GM19025 (cell line): ENCODE measurements at regions not wholly inside any gene's neighbourhood (a gene's known extent, or its start where the extent isn't known, plus 50 kb on each side); places are given as distances from the start of the nearest gene placed in this dataset.

Experiments used
- ATAC-seq: cut with Tn5 transposase; IDR thresholded peaks from one replicate; pipeline ENCODE4 v1.9.1; 2021; ENCODE audit warnings: mild to moderate bottlenecking, low read depth, moderate library complexity; ENCODE audit not compliant: unreplicated experiment

GRCh38 chr20:52667358-52667757 lies 304.8 kb upstream of the TSHZ2 start:
- ATAC-seq = no peak

- ATAC-seq = no peak
Measured at GRCh38 chr20:52665441-52665840, 306.7 kb upstream of the TSHZ2 start.

GRCh38 chr20:52655395-52655794 lies 316.8 kb upstream of the TSHZ2 start:
- ATAC-seq = no peak

- no peak for ATAC-seq
Measured at GRCh38 chr20:52654567-52654966, 317.6 kb upstream of the TSHZ2 start.

- no peak for ATAC-seq
Measured at GRCh38 chr20:52652271-52652670, 319.9 kb upstream of the TSHZ2 start.

GRCh38 chr20:52649727-52650126 lies 322.4 kb upstream of the TSHZ2 start:
- ATAC-seq = no peak

GRCh38 chr20:52645822-52646221 lies 326.3 kb upstream of the TSHZ2 start:
- no peak for ATAC-seq

- no peak for ATAC-seq
Measured at GRCh38 chr20:52643034-52643433, 329.1 kb upstream of the TSHZ2 start.

- ATAC-seq = no peak
Measured at GRCh38 chr20:52637201-52637600, 335.0 kb upstream of the TSHZ2 start.

GRCh38 chr20:52631469-52631868 lies 340.7 kb upstream of the TSHZ2 start:
- ATAC-seq = no peak

GRCh38 chr20:52630138-52630537 lies 342.0 kb upstream of the TSHZ2 start:
- no peak for ATAC-seq

- no peak for ATAC-seq
Measured at GRCh38 chr20:52624281-52624680, 347.9 kb upstream of the TSHZ2 start.

GRCh38 chr20:52622081-52622480 lies 350.1 kb upstream of the TSHZ2 start:
- ATAC-seq = no peak

GRCh38 chr20:52621401-52621800 lies 350.8 kb upstream of the TSHZ2 start:
- no peak for ATAC-seq

GRCh38 chr20:52619671-52620070 lies 352.5 kb upstream of the TSHZ2 start:
- ATAC-seq = peak; percentile 9

- peak; percentile 58 for ATAC-seq
Measured at GRCh38 chr20:52619101-52619500, 353.1 kb upstream of the TSHZ2 start.

- ATAC-seq = no peak
Measured at GRCh38 chr20:52616629-52617028, 355.5 kb upstream of the TSHZ2 start.

GRCh38 chr20:52614051-52614863 lies 357.9 kb upstream of the TSHZ2 start:
- ATAC-seq = no peak

- ATAC-seq = no peak
Measured at GRCh38 chr20:52612046-52612632, 360.0 kb upstream of the TSHZ2 start.

GRCh38 chr20:52610749-52611148 lies 361.4 kb upstream of the TSHZ2 start:
- ATAC-seq = no peak

- ATAC-seq = no peak
Measured at GRCh38 chr20:52601295-52601971, 370.7 kb upstream of the TSHZ2 start.

- ATAC-seq = no peak
Measured at GRCh38 chr20:52596256-52596655, 375.9 kb upstream of the TSHZ2 start.
